Activated naive CD8-positive, alpha-beta T cell treated with anti-CD3 and anti-CD28 coated beads for 36 hours (primary cell): ENCODE measurements at regions not wholly inside any gene's neighbourhood (a gene's known extent, or its start where the extent isn't known, plus 50 kb on each side); places are given as distances from the start of the nearest gene placed in this dataset.

ENCODE experiments used
- DNase-seq: peaks from one replicate; pipeline ENCODE4 v3.0.0; 2021
- H3K27ac Mint-ChIP-seq: one replicate; pipeline ENCODE4 v1.8.0; 2022; ENCODE audit warnings: mild to moderate bottlenecking, moderate library complexity, mixed read lengths
- H3K27me3 Mint-ChIP-seq: one replicate; pipeline ENCODE4 v1.8.0; 2022; ENCODE audit warnings: mild to moderate bottlenecking, mixed read lengths
- H3K36me3 Mint-ChIP-seq: one replicate; pipeline ENCODE4 v1.8.0; 2021; ENCODE audit warnings: mild to moderate bottlenecking, mixed read lengths
- H3K4me1 Mint-ChIP-seq: one replicate; pipeline ENCODE4 v1.8.0; 2021; ENCODE audit warnings: mixed read lengths
- H3K4me3 Mint-ChIP-seq: one replicate; pipeline ENCODE4 v1.8.0; 2022; ENCODE audit warnings: mild to moderate bottlenecking, moderate library complexity, mixed read lengths
- H3K9me3 Mint-ChIP-seq: one replicate; pipeline ENCODE4 v1.8.0; 2022; ENCODE audit warnings: mixed read lengths

DNA sequence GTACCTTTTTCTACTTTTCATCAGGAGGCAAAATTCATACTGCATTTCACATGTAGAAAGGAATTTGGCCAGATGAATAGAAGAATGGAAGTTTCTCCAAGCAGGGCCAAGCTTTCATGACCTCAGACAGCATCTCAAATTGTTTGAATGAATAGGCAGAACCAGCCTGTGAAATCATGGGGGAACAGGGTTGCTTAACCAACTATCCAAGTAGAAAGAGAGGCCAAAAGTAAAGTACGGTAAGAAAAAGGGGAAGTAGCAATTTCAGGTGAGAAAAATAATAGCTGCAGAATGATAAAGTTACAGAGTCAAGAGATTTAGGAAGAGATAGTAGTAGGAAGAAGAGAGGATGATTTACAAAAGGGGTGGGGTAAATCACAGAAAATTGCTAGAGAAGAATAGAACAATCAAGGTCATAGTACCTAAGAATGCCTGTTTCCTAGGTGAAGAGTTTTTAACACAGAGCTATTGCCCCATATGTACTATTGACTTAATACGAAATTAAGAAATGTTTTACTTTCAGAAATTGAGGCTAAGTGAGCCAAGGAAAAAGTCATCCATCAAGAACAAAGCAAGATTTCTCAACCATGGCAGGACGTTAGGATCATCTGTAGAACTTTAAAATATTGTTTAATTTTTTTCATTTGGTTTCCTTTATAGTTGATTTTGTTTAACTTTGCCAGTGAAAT, 177.1 kb upstream of the TET2 start:
- Mint-ChIP-seq H3K4me1 (peaks cover 18% of the 10 kb centered on the region), H3K27ac (no peak overlapping the region), H3K9me3 (peaks cover 4% of the 10 kb centered on the region), H3K4me3 (no peak overlapping the region), H3K36me3 (peaks cover 6% of the 10 kb centered on the region), H3K27me3 (peaks cover 4% of the 10 kb centered on the region)
- DNase-seq = no peak

DNA sequence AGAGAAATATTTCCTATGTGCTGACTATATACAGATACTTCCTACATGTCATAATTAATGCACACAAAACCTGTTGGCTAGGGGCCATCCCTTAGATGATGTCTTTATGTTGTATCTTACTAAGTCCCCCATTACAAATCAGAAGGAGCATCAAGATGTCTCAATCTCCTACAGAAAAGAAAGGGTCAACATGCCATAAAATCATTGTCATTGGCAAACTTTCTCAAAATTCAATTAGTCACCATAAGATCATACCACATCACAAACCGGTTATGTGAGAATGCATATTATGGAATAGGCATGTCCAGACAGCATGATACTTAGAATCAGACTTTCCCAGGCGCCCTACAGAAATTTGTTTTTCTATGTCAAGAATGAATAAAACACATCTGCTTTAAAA, 175.2 kb upstream of the TET2 start:
- peaks cover 8% of the 10 kb centered on the region for H3K4me1 Mint-ChIP-seq
- peaks cover 4% of the 10 kb centered on the region for H3K27me3 Mint-ChIP-seq
- no peak for DNase-seq
- peaks cover 3% of the 10 kb centered on the region for H3K36me3 Mint-ChIP-seq
- no peak overlapping the region for H3K4me3 Mint-ChIP-seq
- peaks cover 4% of the 10 kb centered on the region for H3K9me3 Mint-ChIP-seq
- no peak overlapping the region for H3K27ac Mint-ChIP-seq

DNA sequence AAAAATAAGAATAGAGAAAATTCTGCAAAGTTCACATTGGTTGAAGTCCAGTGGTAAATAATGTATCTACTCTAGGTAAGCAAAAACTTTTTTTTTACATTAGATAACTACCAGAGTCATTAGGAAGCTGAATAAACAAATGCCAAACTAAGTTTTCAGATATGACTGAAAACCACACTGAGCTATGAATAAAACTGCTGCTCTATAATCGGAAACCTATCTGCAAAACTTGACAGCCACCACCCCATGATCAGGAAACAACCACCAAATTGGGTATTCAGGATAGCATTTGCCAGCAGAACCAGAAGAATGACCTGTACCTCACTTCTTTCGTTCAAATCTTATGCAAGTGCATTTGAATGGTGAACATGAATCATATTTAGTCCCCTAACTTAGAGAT, 173.0 kb upstream of the TET2 start:
- DNase-seq = no peak
- peaks cover 4% of the 10 kb centered on the region for H3K27me3 Mint-ChIP-seq
- peaks cover 4% of the 10 kb centered on the region for H3K9me3 Mint-ChIP-seq
- peaks cover 3% of the 10 kb centered on the region for H3K36me3 Mint-ChIP-seq
- no peak overlapping the region for H3K4me3 Mint-ChIP-seq
- H3K4me1 Mint-ChIP-seq = peaks cover 2% of the 10 kb centered on the region
- no peak overlapping the region for H3K27ac Mint-ChIP-seq

DNA sequence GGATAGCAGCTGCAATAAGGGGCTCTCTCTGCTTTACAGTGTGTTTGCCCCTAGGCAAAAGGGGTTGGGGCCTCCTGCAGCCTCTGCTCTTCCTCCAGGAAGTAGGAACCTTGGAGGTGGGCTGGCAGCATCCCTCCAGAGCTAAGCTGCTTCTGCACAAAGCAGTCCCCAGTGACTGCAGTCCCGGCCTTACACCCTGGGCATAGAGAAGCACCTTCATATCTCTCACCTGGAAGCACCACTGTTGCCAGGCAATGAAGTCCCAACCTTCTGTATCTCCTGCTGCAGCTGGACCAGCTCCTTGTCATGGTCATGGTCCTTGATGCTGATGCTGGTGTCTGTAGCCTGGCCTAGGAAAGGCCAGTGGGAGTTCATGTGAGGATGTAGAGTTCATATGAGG, 171.1 kb upstream of the TET2 start:
- H3K9me3 Mint-ChIP-seq = peaks cover 6% of the 10 kb centered on the region
- no peaks in the 10 kb centered on the region for H3K27me3 Mint-ChIP-seq
- no peak overlapping the region for H3K4me3 Mint-ChIP-seq
- no peaks in the 10 kb centered on the region for H3K4me1 Mint-ChIP-seq
- no peak overlapping the region for H3K27ac Mint-ChIP-seq
- DNase-seq = no peak
- peaks cover 5% of the 10 kb centered on the region for H3K36me3 Mint-ChIP-seq

DNA sequence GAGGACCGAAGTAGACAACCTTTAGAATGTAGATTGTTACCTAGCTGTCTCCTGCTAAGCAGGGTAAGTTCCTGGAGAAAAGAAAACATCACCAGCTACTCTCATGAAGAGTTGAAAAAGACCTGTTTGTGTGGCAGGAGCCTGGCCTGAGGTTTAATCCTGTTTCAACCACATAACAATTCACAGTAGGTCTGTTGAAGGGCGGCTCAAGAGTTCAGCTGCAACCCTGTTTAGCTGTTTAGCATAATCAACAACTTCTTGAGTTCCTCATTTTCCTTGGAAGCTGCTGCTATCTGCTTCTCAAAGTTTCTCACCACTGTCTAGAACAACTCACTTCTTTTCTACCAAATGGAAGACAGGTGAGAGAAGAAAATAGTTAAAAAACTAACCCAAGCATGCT, 170.4 kb upstream of the TET2 start:
- DNase-seq = no peak
- peaks cover 5% of the 10 kb centered on the region for H3K36me3 Mint-ChIP-seq
- peaks cover 8% of the 10 kb centered on the region for H3K9me3 Mint-ChIP-seq
- H3K4me3 Mint-ChIP-seq = no peak overlapping the region
- no peaks in the 10 kb centered on the region for H3K27me3 Mint-ChIP-seq
- no peaks in the 10 kb centered on the region for H3K4me1 Mint-ChIP-seq
- no peak overlapping the region for H3K27ac Mint-ChIP-seq

DNA sequence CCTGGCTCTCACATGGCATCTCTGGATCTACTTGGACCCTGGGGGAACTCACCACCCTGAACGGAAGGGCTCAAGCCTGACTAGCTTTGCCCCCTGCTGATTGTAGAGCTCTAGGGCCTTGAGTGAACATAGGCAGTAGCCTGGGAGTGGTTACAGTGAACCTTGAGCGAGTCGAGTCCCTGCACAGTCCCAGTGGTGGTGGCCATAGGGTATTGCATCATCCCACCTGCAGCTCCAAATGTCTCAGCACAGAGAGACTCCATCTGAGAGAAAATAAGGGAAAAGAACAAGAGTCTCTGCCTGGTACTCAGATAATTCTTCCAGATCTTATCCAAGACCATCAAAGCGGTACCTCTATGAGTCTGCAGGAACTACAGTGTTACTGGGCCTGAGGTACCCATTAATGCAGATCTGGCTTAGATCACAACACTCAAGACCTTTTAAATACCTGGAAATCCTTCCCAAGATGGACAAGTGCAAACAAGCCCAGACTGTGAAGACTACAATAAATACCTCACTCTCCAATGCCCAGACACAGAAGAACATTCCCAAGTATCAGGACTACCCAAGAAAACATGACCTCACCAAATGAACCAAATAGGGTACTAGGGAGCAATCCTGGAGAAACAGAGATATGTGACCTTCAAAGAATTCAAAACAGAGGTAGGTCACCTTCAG, 167.5 kb upstream of the TET2 start:
- no peaks in the 10 kb centered on the region for H3K4me1 Mint-ChIP-seq
- H3K27me3 Mint-ChIP-seq = no peaks in the 10 kb centered on the region
- H3K27ac Mint-ChIP-seq = no peak overlapping the region
- peaks cover 10% of the 10 kb centered on the region for H3K9me3 Mint-ChIP-seq
- DNase-seq = no peak
- peaks cover 7% of the 10 kb centered on the region for H3K36me3 Mint-ChIP-seq
- no peak overlapping the region for H3K4me3 Mint-ChIP-seq

- no peaks in the 10 kb centered on the region for H3K4me1 Mint-ChIP-seq
- no peak for DNase-seq
- no peak overlapping the region for H3K27ac Mint-ChIP-seq
- peaks cover 10% of the 10 kb centered on the region for H3K9me3 Mint-ChIP-seq
- no peaks in the 10 kb centered on the region for H3K27me3 Mint-ChIP-seq
- peaks cover 7% of the 10 kb centered on the region for H3K36me3 Mint-ChIP-seq
- no peak overlapping the region for H3K4me3 Mint-ChIP-seq
These were observed 163.0 kb upstream of the TET2 start for GRCh38 chr4:104983615-104984179.

GRCh38 chr4:104986306-104986705, 160.4 kb upstream of the TET2 start:
- no peaks in the 10 kb centered on the region for H3K27me3 Mint-ChIP-seq
- no peaks in the 10 kb centered on the region for H3K4me1 Mint-ChIP-seq
- peaks cover 2% of the 10 kb centered on the region for H3K9me3 Mint-ChIP-seq
- DNase-seq = no peak
- peaks cover 2% of the 10 kb centered on the region for H3K36me3 Mint-ChIP-seq
- no peak overlapping the region for H3K4me3 Mint-ChIP-seq
- H3K27ac Mint-ChIP-seq = no peak overlapping the region

DNA sequence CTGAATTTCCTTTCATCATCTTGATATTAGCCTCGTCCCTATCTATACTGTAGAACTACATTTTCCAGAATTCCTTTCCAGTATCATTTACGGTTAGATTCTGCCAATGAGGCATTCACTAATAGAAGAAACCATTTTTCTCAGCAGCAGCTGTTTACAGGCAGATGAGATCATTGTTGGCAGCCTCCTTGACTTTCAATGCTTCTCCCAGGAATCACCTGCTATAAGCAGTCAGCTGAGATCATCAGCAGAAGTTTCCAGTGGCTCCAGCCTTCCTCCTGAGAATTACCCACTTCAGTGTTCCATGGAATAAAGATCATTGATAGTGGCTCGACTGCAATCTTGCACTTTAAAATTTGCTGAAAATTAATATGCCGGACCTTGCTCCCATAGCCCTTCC, 157.3 kb upstream of the TET2 start:
- no peak for DNase-seq
- Mint-ChIP-seq H3K27ac (no peak overlapping the region), H3K4me3 (no peak overlapping the region), H3K4me1 (no peaks in the 10 kb centered on the region), H3K27me3 (no peaks in the 10 kb centered on the region), H3K9me3 (peaks cover 11% of the 10 kb centered on the region), H3K36me3 (no peaks in the 10 kb centered on the region)

GRCh38 chr4:105002278-105002677, 144.4 kb upstream of the TET2 start:
- no peak for DNase-seq
- Mint-ChIP-seq H3K4me3 (no peak overlapping the region), H3K9me3 (no peaks in the 10 kb centered on the region), H3K27ac (no peak overlapping the region), H3K36me3 (peaks cover 3% of the 10 kb centered on the region), H3K27me3 (no peaks in the 10 kb centered on the region), H3K4me1 (peaks cover 3% of the 10 kb centered on the region)

GRCh38 chr4:105014234-105014633, 132.4 kb upstream of the TET2 start:
- Mint-ChIP-seq H3K9me3 (peaks cover 15% of the 10 kb centered on the region), H3K36me3 (peaks cover 7% of the 10 kb centered on the region), H3K4me1 (no peaks in the 10 kb centered on the region), H3K27me3 (peaks cover 4% of the 10 kb centered on the region), H3K4me3 (no peak overlapping the region), H3K27ac (no peak overlapping the region)
- DNase-seq = no peak

DNA sequence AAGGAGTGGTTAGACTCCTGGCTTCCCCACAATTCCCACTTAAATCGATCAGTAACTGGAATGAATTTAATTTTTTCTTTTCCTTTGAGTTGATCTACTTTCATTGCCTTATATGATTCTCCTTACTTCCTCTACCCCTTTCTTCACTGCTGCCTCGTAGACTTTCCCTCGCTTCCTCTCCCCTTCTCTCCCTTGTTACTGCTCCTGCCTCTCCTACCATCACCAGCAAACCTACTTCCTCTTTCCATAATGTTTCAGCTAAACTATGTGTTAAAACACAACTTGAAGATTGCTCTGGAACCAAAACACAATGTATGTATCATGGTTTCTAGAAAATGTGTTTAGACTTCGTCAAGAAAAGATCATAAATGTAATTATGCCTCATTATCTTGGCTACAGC, 132.0 kb upstream of the TET2 start:
- no peak for DNase-seq
- H3K9me3 Mint-ChIP-seq = peaks cover 15% of the 10 kb centered on the region
- no peak overlapping the region for H3K27ac Mint-ChIP-seq
- no peak overlapping the region for H3K4me3 Mint-ChIP-seq
- H3K4me1 Mint-ChIP-seq = no peaks in the 10 kb centered on the region
- peaks cover 7% of the 10 kb centered on the region for H3K36me3 Mint-ChIP-seq
- peaks cover 4% of the 10 kb centered on the region for H3K27me3 Mint-ChIP-seq

DNA sequence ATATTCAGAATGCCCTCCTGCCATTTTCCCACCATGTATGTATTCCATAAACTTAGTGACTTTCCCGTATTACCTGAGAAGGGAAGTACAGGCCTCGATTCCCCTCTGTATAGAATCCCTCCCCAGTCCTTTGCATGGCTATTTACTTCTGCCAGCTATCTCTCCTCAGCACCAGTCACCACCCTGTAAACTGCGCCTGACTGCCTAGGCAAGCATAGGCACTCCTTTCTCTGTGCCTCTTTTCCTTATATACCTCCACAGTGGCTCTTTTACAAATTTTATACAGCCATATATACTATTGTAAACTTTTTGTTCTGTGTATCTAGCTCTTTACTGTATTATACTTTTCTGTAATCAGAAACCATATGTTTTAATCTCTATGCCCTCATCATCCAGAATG, 130.9 kb upstream of the TET2 start:
- DNase-seq = no peak
- Mint-ChIP-seq H3K4me1 (no peaks in the 10 kb centered on the region), H3K27me3 (no peaks in the 10 kb centered on the region)

GRCh38 chr4:105022811-105023667, 123.6 kb upstream of the TET2 start:
- Mint-ChIP-seq H3K27ac (no peak overlapping the region), H3K4me3 (no peak overlapping the region), H3K9me3 (peaks cover 15% of the 10 kb centered on the region), H3K4me1 (no peaks in the 10 kb centered on the region), H3K27me3 (no peaks in the 10 kb centered on the region), H3K36me3 (no peaks in the 10 kb centered on the region)
- DNase-seq = no peak

More for the DNA sequence above, 130.9 kb upstream of the TET2 start:
- H3K36me3 Mint-ChIP-seq = peaks cover 3% of the 10 kb centered on the region
- H3K27ac Mint-ChIP-seq = no peak overlapping the region
- no peak overlapping the region for H3K4me3 Mint-ChIP-seq
- peaks cover 9% of the 10 kb centered on the region for H3K9me3 Mint-ChIP-seq

DNA sequence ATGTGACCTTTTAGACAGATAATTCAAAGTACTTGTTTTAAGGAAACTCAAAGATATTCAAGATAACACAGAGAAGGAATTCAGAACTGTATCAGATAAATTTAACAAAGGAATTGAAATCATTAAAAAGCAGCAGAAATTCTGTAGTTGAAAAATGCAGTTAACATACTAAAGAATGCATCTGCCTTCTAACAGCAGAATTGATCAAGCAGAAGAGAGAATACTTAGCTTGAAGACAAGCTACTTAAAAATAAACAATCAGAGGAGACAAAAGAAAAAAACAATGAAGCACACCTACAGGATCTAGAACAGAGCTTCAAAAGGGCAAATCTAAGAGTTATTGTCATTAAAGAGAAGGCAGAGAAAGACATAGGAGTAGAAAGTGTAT, 123.0 kb upstream of the TET2 start:
- no peak for DNase-seq
- Mint-ChIP-seq H3K4me1 (no peaks in the 10 kb centered on the region), H3K4me3 (no peak overlapping the region), H3K27me3 (no peaks in the 10 kb centered on the region), H3K9me3 (peaks cover 15% of the 10 kb centered on the region), H3K36me3 (no peaks in the 10 kb centered on the region), H3K27ac (no peak overlapping the region)
